Suprapubic skin (tissue), 4 donors: ENCODE measurements at regions not wholly inside any gene's neighbourhood (a gene's known extent, or its start where the extent isn't known, plus 50 kb on each side); places are given as distances from the start of the nearest gene placed in this dataset.
"Not testable (repeated sequence)": the region's sequence is repeated elsewhere in the genome, so short reads cannot be mapped to it uniquely, and the experiment has no call there.

ENCODE experiments used
- DNase-seq, 2 donors: peaks; one replicate each; pipeline ENCODE4 v3.0.0-alpha.2; 2019; ENCODE audit warnings: low spot score in 2 of 2
- H3K27ac ChIP-seq: fragments of 200-600 bp; sonication (generic); one replicate; pipeline ENCODE4 v1.5.1; 2019
- H3K27me3 ChIP-seq: fragments of 200-600 bp; sonication (generic); one replicate; pipeline ENCODE4 v1.5.1; 2019
- H3K36me3 ChIP-seq: fragments of 200-600 bp; sonication (generic); one replicate; pipeline ENCODE4 v1.5.1; 2019
- H3K4me1 ChIP-seq: fragments of 200-600 bp; sonication (generic); one replicate; pipeline ENCODE4 v1.5.1; 2019
- H3K4me3 ChIP-seq: fragments of 200-600 bp; sonication (generic); one replicate; pipeline ENCODE4 v1.5.1; 2019; ENCODE audit warnings: mild to moderate bottlenecking
- H3K9me3 ChIP-seq: fragments of 200-600 bp; sonication (generic); one replicate; pipeline ENCODE4 v1.5.1; 2019
- EP300 ChIP-seq: sonication (generic); formaldehyde crosslinking; IDR thresholded peaks from one replicate; pipeline ENCODE4 v1.6.1; 2017; ENCODE audit warnings: antibody characterized with exemption
- POLR2A ChIP-seq, 2 donors: fragments of 450-650 bp; IDR thresholded peaks; one replicate each; pipeline ENCODE4 v1.6.1; 2017; ENCODE audit warnings: antibody characterized with exemption in 2 of 2, mild to moderate bottlenecking in 2 of 2, moderate library complexity in 2 of 2
- POLR2AphosphoS5 ChIP-seq, 3 donors: sonication (generic); formaldehyde crosslinking; IDR thresholded peaks; one replicate each; pipeline ENCODE4 v1.6.1; 2017; ENCODE audit warnings: antibody characterized with exemption in 3 of 3
- WGBS: methylation state at CpG from one replicate; pipeline ENCODE4 v1.1.5; 2018; 5-methylcytosine and 5-hydroxymethylcytosine counted together
- TF ChIP-seq, protein P1 (sequence below), 2 donors: fragments of 200-600 bp in 1 of 2; fragments of 450-650 bp in 1 of 2; sonication (generic) in 1 of 2; IDR thresholded peaks; one replicate each; pipeline ENCODE4 v1.5.1; 2016 to 2019; ENCODE audit warnings: antibody characterized with exemption in 2 of 2, mild to moderate bottlenecking in 1 of 2, moderate library complexity in 1 of 2

DNA sequence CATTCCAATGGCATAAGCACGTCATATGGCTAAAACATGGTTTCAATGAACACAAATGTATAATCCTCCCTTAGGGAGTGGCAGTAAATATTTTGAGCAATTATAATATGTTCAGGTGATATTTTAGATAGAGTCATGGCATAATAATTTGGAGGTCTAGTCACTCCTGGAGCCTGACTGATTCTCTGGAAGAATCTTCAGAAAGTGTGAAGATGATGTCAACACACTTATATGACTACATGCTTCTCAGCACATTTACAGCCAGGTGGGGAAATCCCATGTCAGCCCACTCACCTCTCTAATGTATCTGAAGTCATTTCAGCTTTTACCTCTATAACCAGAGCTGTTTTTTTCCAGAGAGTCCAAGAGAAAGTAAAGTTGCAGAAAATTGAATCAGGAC is 474.8 kb downstream of the SHISA9 start:
- Histone ChIP-seq H3K27ac (no peak overlapping the region), H3K4me3 (no peak overlapping the region), H3K4me1 (no peaks in the 10 kb centered on the region), H3K36me3 (no peaks in the 10 kb centered on the region), H3K27me3 (no peaks in the 10 kb centered on the region), H3K9me3 (no peaks in the 10 kb centered on the region)
- no peak for DNase-seq
- TF ChIP-seq POLR2AphosphoS5 (IDR thresholded peaks at IDR 0.05) = no peak
- no peak for TF ChIP-seq EP300
- TF ChIP-seq POLR2A (IDR thresholded peaks at IDR 0.05) = no peak
- TF ChIP-seq, protein P1, sequence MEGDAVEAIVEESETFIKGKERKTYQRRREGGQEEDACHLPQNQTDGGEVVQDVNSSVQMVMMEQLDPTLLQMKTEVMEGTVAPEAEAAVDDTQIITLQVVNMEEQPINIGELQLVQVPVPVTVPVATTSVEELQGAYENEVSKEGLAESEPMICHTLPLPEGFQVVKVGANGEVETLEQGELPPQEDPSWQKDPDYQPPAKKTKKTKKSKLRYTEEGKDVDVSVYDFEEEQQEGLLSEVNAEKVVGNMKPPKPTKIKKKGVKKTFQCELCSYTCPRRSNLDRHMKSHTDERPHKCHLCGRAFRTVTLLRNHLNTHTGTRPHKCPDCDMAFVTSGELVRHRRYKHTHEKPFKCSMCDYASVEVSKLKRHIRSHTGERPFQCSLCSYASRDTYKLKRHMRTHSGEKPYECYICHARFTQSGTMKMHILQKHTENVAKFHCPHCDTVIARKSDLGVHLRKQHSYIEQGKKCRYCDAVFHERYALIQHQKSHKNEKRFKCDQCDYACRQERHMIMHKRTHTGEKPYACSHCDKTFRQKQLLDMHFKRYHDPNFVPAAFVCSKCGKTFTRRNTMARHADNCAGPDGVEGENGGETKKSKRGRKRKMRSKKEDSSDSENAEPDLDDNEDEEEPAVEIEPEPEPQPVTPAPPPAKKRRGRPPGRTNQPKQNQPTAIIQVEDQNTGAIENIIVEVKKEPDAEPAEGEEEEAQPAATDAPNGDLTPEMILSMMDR (IDR thresholded peaks at IDR 0.05) = no peak
- 50% methylated on average over 1 of the region's 1 CpG for WGBS

DNA sequence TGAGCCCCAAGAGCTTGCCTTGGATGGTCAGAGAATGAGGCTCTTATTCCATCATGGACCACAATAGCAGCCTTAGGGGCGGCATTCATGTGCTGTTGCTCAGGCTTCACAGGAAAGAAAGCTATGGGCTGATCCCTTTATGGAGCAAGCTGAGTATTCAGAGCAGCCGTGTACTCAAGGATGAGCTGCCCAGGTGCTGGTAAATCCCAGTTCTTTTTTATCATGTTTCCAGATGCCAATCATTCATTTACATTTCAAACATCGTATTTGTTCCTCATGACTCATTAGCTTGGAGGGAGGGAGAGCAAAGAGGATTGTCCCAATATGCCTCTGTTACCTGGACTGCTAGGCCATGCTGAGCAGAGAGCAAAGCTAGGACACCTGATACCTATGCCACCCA is 475.7 kb downstream of the SHISA9 start:
- 67% methylated on average over 3 of the region's 3 CpGs for WGBS
- no peak for DNase-seq
- H3K9me3 ChIP-seq = no peaks in the 10 kb centered on the region

DNA sequence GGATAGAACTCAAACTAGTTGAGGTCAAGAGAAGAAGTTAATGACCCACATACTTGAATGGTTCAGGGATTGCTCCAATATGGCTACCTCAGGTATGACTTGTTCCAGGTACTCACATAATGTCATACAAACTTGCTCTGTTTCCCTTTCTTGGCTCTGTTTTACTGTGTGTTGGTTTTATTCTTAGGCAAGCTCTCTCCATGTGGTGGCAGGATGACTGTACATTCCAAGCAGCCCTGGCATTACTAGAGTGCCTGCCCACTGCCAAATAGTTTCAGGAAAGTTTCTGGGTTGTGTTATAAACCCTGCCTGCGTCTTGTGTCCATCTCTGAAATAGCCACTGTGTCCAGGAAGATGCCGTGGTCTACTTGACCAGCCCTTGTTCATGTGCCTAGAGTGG is 476.8 kb downstream of the SHISA9 start:
- Histone ChIP-seq H3K36me3 (no peaks in the 10 kb centered on the region), H3K27ac (no peak overlapping the region), H3K4me3 (no peak overlapping the region), H3K9me3 (no peaks in the 10 kb centered on the region), H3K4me1 (no peaks in the 10 kb centered on the region), H3K27me3 (no peaks in the 10 kb centered on the region)
- DNase-seq = no peak
- WGBS = 68% methylated on average over 2 of the region's 2 CpGs
- TF ChIP-seq POLR2A (IDR thresholded peaks at IDR 0.05) (no peak), POLR2AphosphoS5 (IDR thresholded peaks at IDR 0.05) (no peak), EP300 (no peak)
- TF ChIP-seq, protein P1 (IDR thresholded peaks at IDR 0.05) = no peak

More for the DNA sequence above, 475.7 kb downstream of the SHISA9 start:
- Histone ChIP-seq H3K27me3 (no peaks in the 10 kb centered on the region), H3K4me3 (no peak overlapping the region), H3K27ac (no peak overlapping the region), H3K36me3 (no peaks in the 10 kb centered on the region), H3K4me1 (no peaks in the 10 kb centered on the region)
- TF ChIP-seq EP300 (no peak), POLR2A (IDR thresholded peaks at IDR 0.05) (no peak), POLR2AphosphoS5 (IDR thresholded peaks at IDR 0.05) (no peak)
- TF ChIP-seq, protein P1 (IDR thresholded peaks at IDR 0.05) = no peak

DNA sequence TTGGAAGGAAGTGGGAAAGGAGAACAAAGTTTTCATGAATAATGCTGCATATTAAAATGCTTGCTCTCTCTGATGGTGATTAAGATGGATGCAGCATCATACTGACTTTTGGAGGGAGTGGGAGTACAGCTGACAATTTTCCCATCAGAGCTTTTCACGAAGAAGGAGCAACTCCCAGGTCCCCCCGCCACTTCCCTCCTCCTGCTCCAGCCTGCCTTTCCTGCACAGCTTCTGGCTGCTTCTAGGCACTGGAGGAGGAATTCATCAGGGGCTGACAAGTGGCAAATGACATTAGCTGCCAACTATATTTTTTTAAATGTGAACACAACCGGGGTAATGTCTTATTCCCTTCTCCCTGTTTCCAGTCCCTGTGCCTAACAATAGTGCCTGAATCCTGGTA is 477.9 kb downstream of the SHISA9 start:
- H3K27me3 ChIP-seq = no peaks in the 10 kb centered on the region
- 81% methylated on average over 3 of the region's 3 CpGs for WGBS
- TF ChIP-seq, protein P1 (IDR thresholded peaks at IDR 0.05) = no peak
- no peak for TF ChIP-seq POLR2A (IDR thresholded peaks at IDR 0.05)
- TF ChIP-seq EP300 = no peak
- no peaks in the 10 kb centered on the region for H3K9me3 ChIP-seq
- no peak for DNase-seq
- no peak overlapping the region for H3K4me3 ChIP-seq
- no peak overlapping the region for H3K27ac ChIP-seq
- no peaks in the 10 kb centered on the region for H3K4me1 ChIP-seq
- no peaks in the 10 kb centered on the region for H3K36me3 ChIP-seq

DNA sequence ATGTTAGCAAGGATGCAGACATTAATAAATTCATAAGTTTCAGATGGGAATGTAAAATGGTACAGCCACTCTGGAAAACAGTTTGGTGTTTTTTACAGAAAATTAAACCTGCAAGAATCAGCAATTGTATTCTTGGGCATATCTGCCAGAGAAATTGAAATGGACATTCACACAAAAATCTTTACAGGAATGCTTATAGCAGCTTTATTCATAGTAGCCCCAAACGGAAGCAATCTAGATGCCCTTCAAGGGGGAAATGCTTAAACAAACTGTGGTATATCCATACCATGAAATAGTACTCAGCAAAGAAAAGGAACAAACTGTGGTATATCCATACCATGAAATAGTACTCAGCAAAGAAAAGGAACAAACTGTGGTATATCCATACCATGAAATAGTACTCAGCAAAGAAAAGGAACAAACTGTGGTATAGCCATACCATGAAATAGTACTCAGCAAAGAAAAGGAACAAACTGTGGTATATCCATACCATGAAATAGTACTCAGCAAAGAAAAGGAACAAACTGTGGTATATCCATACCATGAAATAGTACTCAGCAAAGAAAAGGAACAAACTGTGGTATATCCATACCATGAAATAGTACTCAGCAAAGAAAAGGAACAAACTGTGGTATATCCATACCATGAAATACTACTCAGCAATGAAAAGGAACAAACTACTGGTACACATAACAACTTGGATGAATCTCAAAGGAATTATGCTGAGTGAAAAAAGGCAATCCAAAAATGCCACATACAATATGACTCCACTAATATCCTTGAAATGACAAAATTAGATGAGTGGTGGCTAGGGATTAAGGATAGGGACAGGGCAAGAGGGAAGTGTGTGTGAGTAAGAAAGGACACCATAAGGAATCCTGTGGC is 484.0 kb downstream of the SHISA9 start:
- not testable (repeated sequence) for H3K9me3 ChIP-seq, DNase-seq, H3K4me1 ChIP-seq, H3K36me3 ChIP-seq, H3K27ac ChIP-seq, H3K4me3 ChIP-seq, H3K27me3 ChIP-seq
- WGBS = 97% methylated on average over 1 of the region's 1 CpG
